Hepatic stellate cell (primary cell): ENCODE measurements at regions not wholly inside any gene's neighbourhood (a gene's known extent, or its start where the extent isn't known, plus 50 kb on each side); places are given as distances from the start of the nearest gene placed in this dataset.
A peak's percentile ranks its signal among the peaks of the same experiment; 100 is the strongest.
"Not testable (repeated sequence)": the region's sequence is repeated elsewhere in the genome, so short reads cannot be mapped to it uniquely, and the experiment has no call there.

Source experiments
- DNase-seq: peaks from one replicate; pipeline ENCODE4 v3.0.0; 2011; ENCODE audit warnings: low spot score

- no peak for DNase-seq
Measured at GRCh38 chr2:144812288-144812687, 292.4 kb upstream of the ZEB2 start.

- DNase-seq, result peak; percentile 22
Measured at GRCh38 chr2:144801766-144802165, 281.8 kb upstream of the ZEB2 start.

GRCh38 chr2:144801325-144801724, 281.4 kb upstream of the ZEB2 start:
- DNase-seq, result no peak

GRCh38 chr2:144798989-144799388, 279.1 kb upstream of the ZEB2 start:
- DNase-seq, result no peak

- DNase-seq, result no peak
Measured at GRCh38 chr2:144798034-144798433, 278.1 kb upstream of the ZEB2 start.

GRCh38 chr2:144796936-144797335, 277.0 kb upstream of the ZEB2 start:
- DNase-seq, result no peak

GRCh38 chr2:144796164-144796563, 276.2 kb upstream of the ZEB2 start:
- no peak for DNase-seq

- DNase-seq, result no peak
Measured at GRCh38 chr2:144785253-144785652, 265.3 kb upstream of the ZEB2 start.

- no peak for DNase-seq
Measured at GRCh38 chr2:144780983-144781382, 261.1 kb upstream of the ZEB2 start.

- DNase-seq, result no peak
Measured at GRCh38 chr2:144776766-144777165, 256.8 kb upstream of the ZEB2 start.

GRCh38 chr2:144774809-144775208, 254.9 kb upstream of the ZEB2 start:
- no peak for DNase-seq

GRCh38 chr2:144771348-144771747, 251.4 kb upstream of the ZEB2 start:
- no peak for DNase-seq

GRCh38 chr2:144770616-144771230, 250.8 kb upstream of the ZEB2 start:
- no peak for DNase-seq

- DNase-seq, result not testable (repeated sequence)
Measured at GRCh38 chr2:144760939-144761338, 241.0 kb upstream of the ZEB2 start.

GRCh38 chr2:144759746-144760145, 239.8 kb upstream of the ZEB2 start:
- DNase-seq, result no peak

GRCh38 chr2:144758196-144758595, 238.3 kb upstream of the ZEB2 start:
- DNase-seq, result not testable (repeated sequence)

- no peak for DNase-seq
Measured at GRCh38 chr2:144753416-144753815, 233.5 kb upstream of the ZEB2 start.

GRCh38 chr2:144751142-144751905, 231.4 kb upstream of the ZEB2 start:
- no peak for DNase-seq

GRCh38 chr2:144749188-144749587, 229.3 kb upstream of the ZEB2 start:
- no peak for DNase-seq

- DNase-seq, result no peak
Measured at GRCh38 chr2:144748443-144748842, 228.5 kb upstream of the ZEB2 start.

- no peak for DNase-seq
Measured at GRCh38 chr2:144747571-144747970, 227.7 kb upstream of the ZEB2 start.

- no peak for DNase-seq
Measured at GRCh38 chr2:144745424-144745823, 225.5 kb upstream of the ZEB2 start.

- DNase-seq, result no peak
Measured at GRCh38 chr2:144738749-144739148, 218.8 kb upstream of the ZEB2 start.

GRCh38 chr2:144730711-144731110, 210.8 kb upstream of the ZEB2 start:
- DNase-seq, result no peak
